GM19023 (cell line): ENCODE measurements at regions not wholly inside any gene's neighbourhood (a gene's known extent, or its start where the extent isn't known, plus 50 kb on each side); places are given as distances from the start of the nearest gene placed in this dataset.
A peak's percentile ranks its signal among the peaks of the same experiment; 100 is the strongest.
"Not testable (repeated sequence)": the region's sequence is repeated elsewhere in the genome, so short reads cannot be mapped to it uniquely, and the experiment has no call there.

Experiments
- ATAC-seq: cut with Tn5 transposase; IDR thresholded peaks from one replicate; pipeline ENCODE4 v1.9.1; 2021; ENCODE audit warnings: mild to moderate bottlenecking, moderate library complexity; ENCODE audit not compliant: unreplicated experiment

DNA sequence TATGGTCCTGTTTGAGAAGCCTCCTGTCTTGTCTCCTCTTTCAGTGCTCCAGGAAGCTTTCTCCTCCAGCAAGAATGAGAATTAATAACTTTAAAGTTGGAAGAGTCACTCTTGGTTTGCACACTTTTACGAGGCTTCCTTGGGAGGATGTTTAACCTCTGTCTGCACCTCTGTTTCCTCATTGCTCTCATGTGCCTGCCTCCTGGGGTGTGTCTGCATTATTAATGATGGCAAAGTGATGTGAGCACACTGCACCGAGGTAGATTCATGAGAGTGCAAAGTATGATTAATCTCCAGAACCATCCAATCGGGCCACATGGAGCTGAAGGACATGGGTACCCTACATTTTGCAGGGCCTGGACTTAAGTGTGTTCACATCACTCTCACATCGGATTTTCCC, 73.5 kb upstream of the TENM4 start:
- no peak for ATAC-seq

DNA sequence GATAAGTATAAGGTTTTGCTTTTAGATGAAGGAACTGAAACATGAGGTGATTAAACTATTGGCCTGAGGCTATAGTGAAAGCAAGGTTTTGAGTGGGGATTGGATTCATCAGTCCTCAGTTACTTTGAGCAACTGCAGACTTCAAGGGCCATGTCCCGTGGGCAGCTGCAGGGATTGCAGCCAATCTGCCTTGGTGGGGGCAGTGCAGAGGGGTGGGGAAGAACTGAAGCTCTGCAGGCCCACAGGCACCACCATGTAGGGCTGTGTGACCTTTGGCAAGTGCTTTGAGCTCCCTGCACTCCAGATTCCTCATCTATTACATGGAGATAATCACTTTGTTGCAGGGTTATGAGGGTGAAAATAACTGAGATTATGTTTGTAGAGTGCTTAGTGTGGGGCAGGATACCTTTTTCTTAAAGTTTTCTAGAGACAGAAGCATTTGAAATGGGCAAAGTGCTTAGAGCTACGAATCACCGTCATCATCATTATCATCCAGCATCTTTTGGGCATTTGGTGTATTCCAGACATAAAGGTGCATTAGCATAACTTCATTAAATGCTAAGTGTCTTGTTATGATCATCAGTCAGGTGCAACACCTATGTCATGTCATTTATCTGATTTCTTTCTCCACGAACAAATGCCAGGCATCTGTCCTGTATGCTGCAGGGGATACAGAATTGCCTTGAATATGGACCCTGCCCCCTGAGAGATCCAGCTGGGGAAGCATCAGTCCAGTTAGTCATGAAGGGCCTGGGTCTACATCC, 72.1 kb upstream of the TENM4 start:
- ATAC-seq = no peak

DNA sequence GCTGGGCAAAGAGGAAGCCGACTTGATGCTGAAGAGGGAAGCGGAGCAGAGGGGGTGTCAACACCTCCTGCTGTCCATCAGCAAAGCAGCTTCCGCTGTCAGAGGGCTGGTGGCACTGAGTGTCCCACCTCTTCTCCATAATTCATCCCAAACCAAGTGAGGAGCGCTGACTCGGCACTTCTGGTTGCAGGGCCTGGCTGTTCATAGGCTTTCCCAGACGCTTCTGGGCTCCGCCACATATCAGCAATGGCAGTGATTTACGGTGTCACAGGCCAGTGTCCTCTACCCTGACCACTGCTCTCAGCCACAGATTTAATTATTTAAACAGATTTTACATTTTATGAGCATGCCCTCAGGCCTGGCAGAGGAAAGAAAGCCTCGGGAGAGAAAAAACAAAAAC, 70.1 kb upstream of the TENM4 start:
- ATAC-seq = no peak

DNA sequence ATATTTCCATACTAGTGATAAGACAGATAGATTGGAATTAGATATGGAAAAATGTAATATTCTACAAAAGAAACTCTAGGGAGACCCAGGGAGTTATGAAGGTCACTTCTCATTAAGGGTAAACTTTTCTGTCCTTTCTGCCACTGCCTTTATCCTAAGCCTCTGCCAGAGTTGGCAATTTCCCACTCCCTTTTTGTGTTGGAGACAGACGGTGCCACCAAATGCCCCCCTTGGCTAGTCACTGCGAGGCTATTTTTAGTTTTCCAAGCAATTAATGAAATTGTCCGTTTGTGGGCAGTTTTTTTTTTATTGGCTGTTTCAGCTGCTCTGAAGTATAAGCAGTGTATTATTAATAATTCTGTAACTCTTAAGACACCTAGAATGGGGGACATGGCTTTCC, 67.6 kb upstream of the TENM4 start:
- no peak for ATAC-seq

DNA sequence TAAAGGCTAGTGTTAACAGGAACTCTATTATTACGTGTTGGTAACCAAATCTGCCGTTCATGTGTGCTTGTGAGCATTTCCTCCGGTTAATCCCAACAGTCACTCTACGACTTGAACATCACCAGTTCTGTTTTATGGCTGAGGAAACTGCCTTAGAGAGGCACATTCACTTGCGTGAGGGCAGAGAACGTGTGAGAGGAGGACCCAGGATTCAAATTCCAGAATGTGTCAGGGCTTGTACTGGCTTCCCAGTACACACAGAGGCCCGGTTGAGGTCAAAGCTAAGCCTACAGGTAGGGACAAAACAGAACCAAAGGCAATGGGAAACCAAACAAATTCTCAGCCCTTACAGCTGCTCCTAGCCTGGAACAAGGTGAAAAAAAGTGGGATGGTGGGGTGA, 66.9 kb upstream of the TENM4 start:
- ATAC-seq = no peak

DNA sequence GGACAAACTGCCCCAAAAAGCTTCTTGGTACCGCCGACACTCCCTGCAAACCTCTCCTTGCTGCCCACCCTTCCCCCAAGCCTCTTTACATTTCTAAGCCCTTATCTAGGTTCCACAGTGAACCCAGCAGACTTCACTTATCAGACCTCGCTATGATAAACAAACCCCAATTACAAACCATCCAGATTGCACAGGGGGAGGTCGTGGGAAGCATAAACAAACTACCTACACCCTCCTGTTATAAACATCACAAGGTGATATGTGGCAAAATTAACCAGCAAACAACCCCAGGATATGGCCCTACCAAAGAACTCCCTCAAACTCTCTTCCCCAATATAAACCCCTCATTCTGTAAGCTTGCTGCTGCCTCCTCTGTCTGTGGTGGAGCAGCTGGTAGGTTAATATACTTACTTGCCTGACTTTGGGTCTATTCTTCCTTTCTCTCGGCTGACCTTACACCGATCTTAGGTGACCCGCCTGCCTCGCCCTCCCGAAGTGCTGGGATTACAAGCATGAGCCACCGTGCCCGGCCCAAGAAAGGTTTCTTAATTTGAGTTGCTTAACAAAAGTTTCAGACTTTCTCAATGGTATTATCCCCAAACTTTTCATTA, 66.0 kb upstream of the TENM4 start:
- no peak for ATAC-seq

DNA sequence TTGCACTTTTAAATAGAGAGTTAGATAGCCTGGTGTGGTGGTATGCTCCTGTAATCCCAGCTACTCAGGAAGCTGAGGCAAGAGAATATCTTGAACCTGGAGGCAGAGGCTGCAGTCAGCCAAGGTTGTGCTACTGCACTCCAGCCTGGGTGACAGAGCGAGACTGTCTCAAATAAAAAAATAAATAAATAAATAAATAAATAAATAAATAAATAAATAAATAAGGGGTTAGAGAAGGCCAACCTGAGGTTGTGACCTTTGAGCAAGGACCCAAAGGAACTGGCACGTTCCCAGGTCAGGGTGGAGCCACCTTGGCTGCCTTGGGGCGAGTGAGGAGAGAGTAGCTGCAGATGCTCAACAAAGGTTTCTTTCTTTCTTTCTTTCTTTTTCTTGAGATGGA, 65.3 kb upstream of the TENM4 start:
- no peak for ATAC-seq

DNA sequence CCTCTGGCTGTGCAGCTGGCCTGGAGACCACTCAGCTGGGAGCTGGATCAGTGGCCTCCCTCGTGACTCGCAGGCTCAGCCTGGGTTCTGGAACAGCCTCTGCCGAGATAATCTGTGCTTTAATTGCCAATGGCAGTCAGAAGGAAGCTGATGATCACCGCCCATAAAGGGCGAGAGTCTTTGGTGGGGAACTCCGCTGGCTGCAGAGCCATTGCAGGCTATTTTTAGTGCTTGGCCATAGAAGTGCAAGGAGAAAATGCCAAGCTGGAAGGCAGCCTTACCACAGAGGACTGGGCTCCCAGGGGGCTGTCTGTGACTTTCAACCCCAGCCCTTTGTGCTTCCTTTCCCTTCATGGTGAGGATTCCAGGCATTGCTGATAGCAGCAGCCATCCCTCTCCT, 62.2 kb upstream of the TENM4 start:
- no peak for ATAC-seq

DNA sequence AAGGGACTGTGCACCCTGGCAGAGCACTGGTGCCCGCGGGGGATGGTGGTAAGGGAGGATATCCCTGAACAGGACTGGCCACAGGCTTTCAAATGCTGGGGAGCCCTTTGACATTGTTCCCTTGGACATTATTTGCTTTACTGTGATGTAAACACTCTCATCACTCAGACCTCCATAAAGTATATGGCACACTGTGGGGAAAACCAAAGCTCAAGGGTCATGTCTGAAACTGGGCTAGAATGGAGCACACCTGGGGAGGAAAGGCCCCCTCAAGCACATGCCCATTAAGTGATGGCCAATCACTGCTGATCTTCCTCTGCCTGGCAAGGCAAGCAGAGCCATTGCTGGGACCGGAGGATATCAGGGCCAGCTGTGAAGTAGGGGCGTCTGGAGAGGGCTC, 60.9 kb upstream of the TENM4 start:
- no peak for ATAC-seq

DNA sequence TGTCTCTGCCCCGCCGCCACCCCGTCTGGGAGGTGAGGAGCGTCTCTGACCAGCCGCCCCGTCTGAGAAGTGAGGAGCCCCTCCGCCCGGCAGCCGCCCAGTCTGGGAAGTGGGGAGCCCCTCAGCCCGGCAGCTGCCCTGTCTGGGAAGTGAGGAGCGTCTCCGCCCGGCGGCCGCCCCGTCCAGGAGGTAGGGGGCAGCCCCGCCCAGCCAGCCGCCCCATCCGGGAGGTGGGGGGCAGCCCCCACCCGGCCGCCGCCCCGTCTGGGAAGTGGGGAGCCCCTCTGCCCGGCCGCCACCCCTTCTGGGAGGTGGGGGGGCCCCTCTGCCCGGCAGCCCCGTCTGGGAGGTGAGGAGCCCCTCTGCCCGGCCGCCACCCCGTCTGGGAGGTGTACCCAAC, 59.1 kb upstream of the TENM4 start:
- not testable (repeated sequence) for ATAC-seq

DNA sequence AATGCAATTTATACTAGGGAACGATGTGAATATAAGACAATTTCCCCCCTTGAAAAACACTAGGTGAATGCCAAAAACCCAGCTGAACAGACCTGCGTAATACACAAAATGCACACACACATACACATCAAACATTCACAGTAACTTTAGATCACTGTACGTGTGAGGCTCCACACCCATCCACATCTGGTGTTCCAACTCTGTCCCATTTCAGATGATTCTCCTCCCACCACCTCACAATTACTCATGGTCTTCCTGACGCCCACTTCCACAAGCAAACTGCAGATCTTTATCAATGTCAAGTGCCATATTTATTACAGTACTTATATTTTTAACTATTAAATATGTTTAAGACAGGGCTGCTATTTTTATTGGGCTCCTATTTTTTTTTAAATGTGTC, 57.8 kb upstream of the TENM4 start:
- ATAC-seq = no peak

DNA sequence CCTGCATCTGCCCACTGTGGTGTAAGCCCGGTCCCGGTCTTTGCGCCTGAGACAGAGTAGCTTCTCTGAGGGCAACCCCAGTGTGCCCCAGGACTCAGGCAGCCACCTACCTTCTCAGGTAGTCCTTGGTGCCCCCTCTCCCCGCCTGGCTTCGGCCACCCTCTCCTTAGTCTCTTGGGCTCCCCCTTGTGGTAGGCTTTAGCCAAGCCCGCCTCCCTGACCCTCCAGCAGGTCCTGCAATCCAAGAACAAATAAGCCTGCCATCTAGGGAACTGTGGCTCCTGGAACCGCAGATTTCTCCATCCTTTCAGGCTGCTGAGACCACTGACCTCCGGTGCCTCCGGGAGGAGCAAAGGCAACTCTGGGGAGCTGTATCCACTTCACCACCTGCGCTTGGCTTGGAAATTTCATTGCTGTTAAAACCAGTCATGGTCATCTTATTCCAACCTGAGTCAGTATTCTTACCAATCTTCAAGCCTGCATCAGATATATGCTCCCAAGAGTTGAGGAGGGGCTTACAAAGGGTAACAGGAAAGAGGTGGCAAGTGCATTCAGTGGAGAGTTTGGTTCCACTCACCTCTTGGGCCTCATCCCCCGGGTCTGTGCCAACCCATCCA, 52.8 kb upstream of the TENM4 start:
- peak; percentile 92 for ATAC-seq

DNA sequence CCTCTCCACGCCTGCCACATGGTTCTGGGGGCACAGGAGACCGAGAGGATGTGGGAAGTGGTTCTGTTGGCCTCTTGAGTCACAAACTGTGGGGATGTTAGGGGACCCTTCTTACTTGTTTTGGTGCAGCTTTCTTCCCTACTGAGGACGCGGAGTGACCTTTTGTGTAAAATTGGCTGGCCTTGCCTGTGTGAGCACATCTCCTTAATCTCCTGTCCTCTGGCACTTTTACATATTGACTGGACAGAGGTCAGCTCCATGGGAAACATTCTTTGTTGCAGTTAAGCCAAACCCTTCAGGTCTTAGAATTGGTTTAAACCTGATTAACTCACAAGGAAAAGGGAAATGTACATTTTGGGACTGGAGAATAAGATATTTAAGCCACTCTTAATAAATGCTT, 51.2 kb upstream of the TENM4 start:
- ATAC-seq = no peak
